OCI-LY7 (cell line): ENCODE measurements at regions not wholly inside any gene's neighbourhood (a gene's known extent, or its start where the extent isn't known, plus 50 kb on each side); places are given as distances from the start of the nearest gene placed in this dataset.

Experiments used
- BruUV-seq: library from RNA; stranded (reverse); fragments of 400-500 nt; replicated peaks from 2 replicates; lab custom pipeline; 2021; lab: Mats Ljungman, UMichigan
- CTCF ChIA-PET: fragments of 300-600 bp; sonication (Branson Sonifier 250); formaldehyde crosslinking; loops from one replicate; lab custom pipeline; 2022; ENCODE audit warnings: antibody characterized with exemption; ENCODE audit not compliant: unreplicated experiment; lab: Charles Lee
- POLR2A ChIA-PET: fragments of 300-600 bp; sonication (Branson Sonifier 250); formaldehyde crosslinking; loops from one replicate; lab custom pipeline; 2022; ENCODE audit warnings: antibody characterized with exemption; lab: Charles Lee
- DNase-seq: peaks from one replicate; pipeline ENCODE4 v3.0.0-alpha.2; 2015; ENCODE audit warnings: low spot score
- H2AFZ ChIP-seq: fragments of 200-600 bp; sonication (generic), shearing (Covaris generic); 2 replicates; pipeline ENCODE4 v1.6.1; 2014; ENCODE audit warnings: mild to moderate bottlenecking, antibody characterized with exemption, low read length, moderate library complexity
- H3K27ac ChIP-seq: fragments of 200-600 bp; sonication (generic); 2 replicates; pipeline ENCODE4 v1.5.1; 2014; ENCODE audit warnings: mixed run types, low read depth, mild to moderate bottlenecking, moderate library complexity, low read length, inconsistent platforms; ENCODE audit not compliant: poor library complexity, severe bottlenecking
- H3K36me3 ChIP-seq: fragments of 200-600 bp; sonication (generic); 2 replicates; pipeline ENCODE4 v1.6.1; 2014; ENCODE audit warnings: mild to moderate bottlenecking, antibody characterized with exemption, low read length, moderate library complexity, mixed read lengths; ENCODE audit not compliant: insufficient read depth
- H3K4me1 ChIP-seq: fragments of 200-600 bp; sonication (generic); 2 replicates; pipeline ENCODE4 v1.5.1; 2014; ENCODE audit warnings: mild to moderate bottlenecking, low read length; ENCODE audit not compliant: insufficient read depth, poor library complexity, severe bottlenecking
- H3K4me2 ChIP-seq: fragments of 200-600 bp; sonication (generic); 2 replicates; pipeline ENCODE4 v1.6.1; 2014; ENCODE audit warnings: mild to moderate bottlenecking, low read length
- H3K4me3 ChIP-seq: fragments of 200-600 bp; sonication (generic); 2 replicates; pipeline ENCODE4 v1.5.1; 2014; ENCODE audit warnings: mild to moderate bottlenecking, low read depth, low read length; ENCODE audit not compliant: poor library complexity, severe bottlenecking
- H3K79me2 ChIP-seq: fragments of 200-600 bp; sonication (generic); 2 replicates; pipeline ENCODE4 v1.6.1; 2016; ENCODE audit warnings: low read depth, mild to moderate bottlenecking, low read length, moderate library complexity, mixed read lengths; ENCODE audit not compliant: insufficient read depth
- H3K9me2 ChIP-seq: fragments of 200-600 bp; sonication (generic); 2 replicates; pipeline ENCODE4 v1.6.1; 2016; ENCODE audit warnings: mild to moderate bottlenecking, low read length, mixed read lengths; ENCODE audit not compliant: insufficient read depth
- H3K9me3 ChIP-seq: fragments of 200-600 bp; sonication (generic); 2 replicates; pipeline ENCODE4 v1.6.1; 2014; ENCODE audit warnings: mild to moderate bottlenecking, mixed run types, low read length, mixed read lengths
- H4K20me1 ChIP-seq: fragments of 200-600 bp; sonication (generic); 2 replicates; pipeline ENCODE4 v1.6.1; 2014; ENCODE audit warnings: mild to moderate bottlenecking, antibody characterized with exemption, low read length, moderate library complexity, mixed read lengths; ENCODE audit not compliant: insufficient read depth
- CTCF ChIP-seq: fragments of 200-600 bp; sonication (generic); conservative IDR thresholded peaks from 2 replicates; pipeline ENCODE4 v1.5.1; 2014; ENCODE audit warnings: mild to moderate bottlenecking, antibody characterized with exemption, low read length, moderate library complexity, mixed read lengths
- EZH2phosphoT487 ChIP-seq: fragments of 200-600 bp; sonication (generic); IDR thresholded peaks from 2 replicates; pipeline ENCODE4 v1.6.1; 2018; ENCODE audit warnings: low read depth, borderline replicate concordance, mild to moderate bottlenecking, mixed run types, antibody characterized with exemption, low read length, moderate library complexity, mixed read lengths
- intact Hi-C: fragments of 100-400 bp; cut with micrococcal nuclease; formaldehyde crosslinking; loops from one replicate; pipeline ENCODE4 v1.10.0; 2022; ENCODE audit not compliant: unreplicated experiment

DNA sequence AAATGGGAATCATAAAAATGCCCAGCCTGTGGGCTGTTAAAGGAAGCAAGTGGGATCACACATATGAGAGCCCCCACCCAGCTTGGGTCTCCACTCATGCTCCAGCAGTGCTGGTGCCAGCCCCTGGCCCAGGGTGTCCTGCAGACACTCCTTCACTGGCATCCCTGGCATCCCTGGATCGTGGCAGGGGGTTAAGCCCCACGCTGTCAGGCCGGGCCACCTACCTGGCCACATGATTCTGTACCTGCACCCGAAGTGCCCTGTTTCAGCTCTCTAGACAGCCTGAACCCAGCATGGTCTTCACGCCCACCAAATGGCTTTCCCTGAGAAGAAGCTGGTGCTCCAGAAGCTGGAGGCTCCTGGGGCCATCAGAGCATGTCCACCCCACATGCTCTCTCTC, 137.4 kb downstream of the INHBB start:
- Histone ChIP-seq H3K9me3 (no peaks in the 10 kb centered on the region), H3K27ac (no peak overlapping the region), H4K20me1 (no peaks in the 10 kb centered on the region), H3K79me2 (no peaks in the 10 kb centered on the region), H3K36me3 (no peaks in the 10 kb centered on the region), H2AFZ (no peak overlapping the region), H3K4me1 (no peaks in the 10 kb centered on the region), H3K4me2 (no peak overlapping the region), H3K4me3 (no peak overlapping the region), H3K9me2 (no peaks in the 10 kb centered on the region)
- BruUV-seq = no TSS peak
- intact Hi-C loops = no loop called here
- DNase-seq = no peak
- POLR2A ChIA-PET = no interaction called here
- CTCF ChIA-PET = no interaction called here
- TF ChIP-seq CTCF (no peak), EZH2phosphoT487 (no peak)

GRCh38 chr2:120485096-120485495, 139.2 kb downstream of the INHBB start:
- POLR2A ChIA-PET = no interaction called here
- intact Hi-C loops = no loop called here
- BruUV-seq = no TSS peak

GRCh38 chr2:120486441-120486840, 140.5 kb downstream of the INHBB start:
- ChIA-PET CTCF (no interaction called here), POLR2A (no interaction called here)
- Histone ChIP-seq H3K4me2 (no peak overlapping the region), H3K4me1 (no peaks in the 10 kb centered on the region), H3K27ac (no peak overlapping the region), H3K4me3 (no peak overlapping the region), H3K79me2 (no peaks in the 10 kb centered on the region), H3K36me3 (no peaks in the 10 kb centered on the region), H3K9me2 (no peaks in the 10 kb centered on the region), H4K20me1 (no peaks in the 10 kb centered on the region), H2AFZ (no peak overlapping the region), H3K9me3 (no peaks in the 10 kb centered on the region)
- DNase-seq = no peak
- intact Hi-C loops = no loop called here
- TF ChIP-seq CTCF = no peak
- no peak for TF ChIP-seq EZH2phosphoT487
- no TSS peak for BruUV-seq

More at GRCh38 chr2:120485096-120485495, 139.2 kb downstream of the INHBB start:
- Histone ChIP-seq H3K36me3 (no peaks in the 10 kb centered on the region), H3K27ac (no peak overlapping the region), H4K20me1 (no peaks in the 10 kb centered on the region), H3K4me3 (no peak overlapping the region), H3K4me2 (no peak overlapping the region), H3K4me1 (no peaks in the 10 kb centered on the region), H3K9me3 (no peaks in the 10 kb centered on the region), H3K9me2 (no peaks in the 10 kb centered on the region), H3K79me2 (no peaks in the 10 kb centered on the region), H2AFZ (no peak overlapping the region)
- CTCF ChIA-PET = no interaction called here
- TF ChIP-seq CTCF = no peak
- no peak for TF ChIP-seq EZH2phosphoT487
- no peak for DNase-seq
